GM21423 (cell line): ENCODE measurements at regions not wholly inside any gene's neighbourhood (a gene's known extent, or its start where the extent isn't known, plus 50 kb on each side); places are given as distances from the start of the nearest gene placed in this dataset.
"Not testable (repeated sequence)": the region's sequence is repeated elsewhere in the genome, so short reads cannot be mapped to it uniquely, and the experiment has no call there.

Experiments used
- ATAC-seq: cut with Tn5 transposase; IDR thresholded peaks from one replicate; pipeline ENCODE4 v1.9.1; 2021; ENCODE audit warnings: mild to moderate bottlenecking, moderate library complexity; ENCODE audit not compliant: unreplicated experiment

DNA sequence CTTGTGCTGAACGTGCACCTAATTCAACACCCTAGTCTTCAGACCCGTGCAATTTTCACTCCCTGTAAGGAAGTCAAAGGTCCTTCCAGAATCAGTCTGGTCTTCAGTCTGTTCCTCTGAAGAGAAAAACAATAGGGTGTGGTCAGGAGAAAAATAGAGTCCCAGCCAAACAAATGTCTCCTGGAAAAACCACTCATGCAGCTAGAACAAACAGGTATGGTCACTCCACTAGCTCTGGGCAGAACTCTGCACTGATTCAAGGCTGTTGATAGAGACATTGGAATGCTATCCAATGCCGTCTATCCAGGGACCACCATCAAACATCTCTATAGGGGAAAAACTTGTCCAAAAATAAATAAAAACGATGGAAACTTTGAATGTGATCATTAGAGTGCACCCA lies 81.8 kb upstream of the MAP3K1 start:
- no peak for ATAC-seq

DNA sequence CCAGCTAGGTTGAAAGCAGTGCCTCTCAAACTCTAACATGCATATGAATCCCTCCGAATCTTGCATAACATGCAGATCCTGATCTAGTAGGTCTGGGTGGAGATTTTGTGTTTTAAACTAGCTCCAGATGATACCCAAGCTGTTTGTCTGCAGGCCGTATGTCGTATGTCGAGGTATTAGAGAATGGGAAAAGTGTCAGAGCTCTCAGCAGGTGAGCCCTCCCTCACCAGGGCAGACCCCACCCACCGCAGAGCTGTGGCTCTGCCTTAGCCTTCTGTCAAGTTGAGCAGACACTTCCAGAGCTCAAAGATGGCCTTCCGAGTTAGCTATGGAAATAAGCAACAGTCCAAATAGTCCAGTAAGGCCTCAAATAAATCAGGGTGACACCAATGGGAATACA lies 83.2 kb upstream of the MAP3K1 start:
- no peak for ATAC-seq

DNA sequence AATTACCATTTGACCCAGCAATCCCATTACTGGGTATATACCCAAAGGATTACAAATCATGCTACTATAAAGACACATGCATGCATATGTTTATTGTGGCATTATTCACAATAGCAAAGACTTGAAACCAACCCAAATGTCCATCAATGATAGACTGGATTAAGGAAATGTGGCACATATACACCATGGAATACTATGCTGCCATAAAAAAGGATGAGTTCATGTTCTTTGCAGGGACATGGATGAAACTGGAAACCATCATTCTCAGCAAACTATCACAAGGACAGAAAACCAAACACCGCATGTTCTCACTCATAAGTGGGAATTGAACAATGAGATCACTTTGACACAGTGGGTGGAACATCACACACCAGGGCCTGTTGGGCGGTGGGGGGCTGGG lies 83.9 kb upstream of the MAP3K1 start:
- ATAC-seq = not testable (repeated sequence)

DNA sequence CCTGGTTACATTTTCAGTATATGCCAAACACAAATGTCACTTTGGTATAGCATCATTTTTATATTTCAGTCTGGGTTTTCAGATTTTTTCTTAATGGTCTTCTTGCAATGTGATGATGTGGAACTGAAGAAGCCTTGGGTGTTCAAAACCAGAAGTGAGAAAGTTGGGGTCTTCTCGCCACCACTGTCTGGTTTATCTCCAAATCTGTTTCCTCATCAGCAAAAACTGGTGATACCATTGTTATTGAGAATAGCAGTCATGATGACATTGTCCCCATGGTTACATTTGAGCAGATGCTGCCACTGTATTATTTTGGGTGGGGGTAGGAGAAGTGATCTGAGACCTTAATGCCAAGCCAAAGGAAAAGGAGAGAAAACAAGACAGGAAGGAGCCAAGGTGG lies 85.9 kb upstream of the MAP3K1 start:
- no peak for ATAC-seq

DNA sequence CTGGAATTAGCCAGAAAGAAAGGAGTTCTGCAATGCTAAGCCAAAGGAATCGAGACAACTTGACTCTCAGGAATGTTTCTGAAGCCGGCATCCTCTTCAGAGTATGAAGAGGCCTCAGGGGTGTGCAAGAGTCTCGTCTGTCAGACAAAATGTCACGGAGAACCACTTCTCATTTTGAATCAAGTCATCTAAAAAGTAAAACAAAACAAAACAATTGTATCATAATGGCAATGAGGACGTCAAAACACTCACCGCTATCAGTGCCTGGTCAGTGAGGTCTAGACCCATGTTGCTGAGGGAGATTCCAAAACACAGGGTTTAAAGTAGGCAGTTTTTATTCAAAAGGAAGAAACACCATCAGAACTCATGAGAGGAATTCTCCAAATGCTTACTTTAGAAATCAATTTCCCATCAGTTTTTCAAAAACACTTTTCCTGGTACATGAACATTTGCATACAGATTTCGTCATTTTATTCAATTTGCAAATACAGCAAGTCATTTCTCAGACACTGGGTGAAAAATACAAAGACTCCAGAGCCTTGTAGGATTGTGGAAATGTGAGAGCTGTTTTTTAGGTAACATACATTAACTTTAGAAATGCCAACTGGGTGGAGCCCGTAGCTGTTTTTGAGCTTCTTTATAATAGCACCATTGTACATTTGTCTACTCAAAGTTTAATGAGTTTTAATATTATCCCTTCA lies 89.5 kb upstream of the MAP3K1 start:
- no peak for ATAC-seq

DNA sequence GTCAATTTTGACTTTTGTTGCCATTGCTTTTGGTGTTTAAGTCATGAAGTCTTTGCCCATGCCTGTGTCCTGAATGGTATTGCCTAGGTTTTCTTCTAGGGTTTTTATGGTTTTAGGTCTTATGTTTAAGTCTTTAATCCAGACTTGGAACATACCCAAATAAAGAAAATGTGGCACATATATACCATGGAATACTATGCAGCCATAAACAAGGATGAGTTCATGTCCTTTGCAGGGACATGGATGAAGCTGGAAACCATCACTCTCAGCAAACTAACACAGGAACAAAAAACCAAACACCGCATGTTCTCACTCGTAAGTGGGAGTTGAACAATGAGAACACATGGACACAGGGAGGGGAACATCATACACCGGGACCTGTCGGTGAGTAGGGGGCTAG lies 90.5 kb upstream of the MAP3K1 start:
- not testable (repeated sequence) for ATAC-seq

DNA sequence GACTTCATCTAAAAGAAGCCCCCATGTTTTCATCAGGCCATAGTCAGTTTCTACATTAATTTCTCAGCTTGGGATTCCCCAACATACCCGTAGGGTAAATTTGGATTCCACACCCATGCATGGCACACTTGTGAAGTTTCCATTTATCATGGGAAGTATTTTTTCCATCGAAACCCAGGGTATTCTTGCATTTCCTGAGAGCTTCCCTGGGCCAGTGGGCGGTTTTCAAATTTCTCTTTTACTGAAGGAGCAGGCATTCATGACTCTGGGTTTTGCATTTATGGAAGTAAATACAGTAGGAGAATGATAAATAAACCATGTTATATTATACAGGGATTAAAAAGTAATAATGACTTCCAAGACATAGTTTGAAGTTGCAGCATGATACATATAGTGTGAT lies 93.0 kb upstream of the MAP3K1 start:
- ATAC-seq = no peak

DNA sequence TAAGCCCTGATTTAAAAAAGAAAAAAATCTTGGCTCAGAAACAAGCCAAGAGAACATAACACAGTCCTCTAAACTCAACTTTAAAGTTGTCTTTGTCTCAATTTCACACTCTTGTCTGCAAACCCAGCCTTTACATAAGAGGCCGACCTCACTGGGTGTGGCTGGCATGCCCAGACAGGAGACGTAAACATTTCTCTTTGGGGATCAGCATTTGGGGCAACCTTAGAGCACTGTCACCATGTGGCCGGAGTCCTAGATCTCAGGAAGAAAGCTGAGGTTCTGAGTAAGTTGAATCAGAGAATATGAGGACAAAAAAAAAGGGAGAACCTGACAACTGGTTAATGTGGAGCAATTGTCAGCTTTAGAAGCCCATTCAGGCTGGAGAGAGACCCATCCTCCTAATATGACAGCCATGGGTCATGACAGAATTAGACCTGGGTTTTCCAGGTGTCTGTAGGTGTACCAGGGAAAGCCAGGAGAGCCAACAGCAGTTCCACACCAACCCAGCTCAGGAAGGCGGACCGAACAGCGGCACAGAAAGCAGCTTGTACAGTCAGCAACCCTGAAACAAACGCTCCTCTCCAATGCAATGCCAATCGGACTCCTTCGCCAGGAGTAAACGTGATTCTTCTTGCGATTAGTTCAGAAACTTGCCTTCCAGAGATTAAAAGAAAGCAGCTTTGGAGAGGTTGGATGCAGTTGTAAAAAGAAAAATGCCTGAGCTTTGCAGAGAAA lies 97.9 kb upstream of the MAP3K1 start:
- ATAC-seq = no peak

DNA sequence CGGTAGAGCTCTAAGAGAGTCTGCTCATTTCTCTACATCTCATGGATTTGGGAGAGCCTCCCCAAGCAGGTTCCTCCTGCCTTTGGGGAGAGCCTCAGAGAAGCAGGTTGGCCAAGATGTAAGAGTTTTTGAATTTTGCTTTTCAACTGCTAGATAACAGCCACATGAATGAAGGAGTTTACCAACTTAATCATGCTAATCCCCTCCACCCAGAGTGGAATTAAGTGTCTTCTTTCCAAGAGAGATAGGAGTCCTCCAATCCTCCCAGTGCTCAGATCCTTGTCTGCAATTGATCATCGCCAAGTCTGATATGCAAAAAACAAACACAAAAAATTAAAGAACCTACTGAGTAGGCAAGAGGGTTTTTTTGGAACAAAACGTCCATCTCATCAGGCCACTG lies 99.4 kb upstream of the MAP3K1 start:
- no peak for ATAC-seq

DNA sequence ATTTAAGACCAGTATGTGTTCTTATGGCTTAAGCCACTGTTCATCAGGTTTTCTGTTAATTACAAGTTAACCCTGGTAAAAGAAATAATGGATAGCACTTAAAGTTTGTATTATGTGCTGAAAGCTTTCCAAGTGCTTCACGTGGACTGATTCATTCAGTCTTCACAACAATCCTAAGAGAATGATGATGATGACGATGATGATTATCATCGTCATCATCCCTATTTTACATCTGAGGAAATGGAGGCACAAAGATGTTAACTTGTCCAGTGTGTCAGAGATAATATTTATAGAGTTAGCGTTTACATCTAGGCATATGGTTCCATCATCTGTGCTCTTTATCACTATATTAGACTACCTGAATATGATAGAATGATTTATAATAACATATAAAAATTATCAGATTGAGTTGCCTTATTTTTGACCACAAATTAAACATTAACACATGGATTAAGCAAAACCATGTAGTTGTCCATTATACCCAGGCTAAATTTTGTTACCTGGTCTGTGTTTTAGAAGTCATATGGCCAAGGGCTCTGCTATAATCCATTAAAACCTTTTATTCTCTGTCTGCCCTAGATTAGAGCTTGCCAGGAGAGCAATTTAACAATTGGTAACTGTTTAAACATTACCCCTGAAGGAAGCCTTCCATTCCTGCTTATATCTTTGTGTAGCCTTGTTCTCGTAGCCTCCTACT lies 102.3 kb upstream of the MAP3K1 start:
- no peak for ATAC-seq

DNA sequence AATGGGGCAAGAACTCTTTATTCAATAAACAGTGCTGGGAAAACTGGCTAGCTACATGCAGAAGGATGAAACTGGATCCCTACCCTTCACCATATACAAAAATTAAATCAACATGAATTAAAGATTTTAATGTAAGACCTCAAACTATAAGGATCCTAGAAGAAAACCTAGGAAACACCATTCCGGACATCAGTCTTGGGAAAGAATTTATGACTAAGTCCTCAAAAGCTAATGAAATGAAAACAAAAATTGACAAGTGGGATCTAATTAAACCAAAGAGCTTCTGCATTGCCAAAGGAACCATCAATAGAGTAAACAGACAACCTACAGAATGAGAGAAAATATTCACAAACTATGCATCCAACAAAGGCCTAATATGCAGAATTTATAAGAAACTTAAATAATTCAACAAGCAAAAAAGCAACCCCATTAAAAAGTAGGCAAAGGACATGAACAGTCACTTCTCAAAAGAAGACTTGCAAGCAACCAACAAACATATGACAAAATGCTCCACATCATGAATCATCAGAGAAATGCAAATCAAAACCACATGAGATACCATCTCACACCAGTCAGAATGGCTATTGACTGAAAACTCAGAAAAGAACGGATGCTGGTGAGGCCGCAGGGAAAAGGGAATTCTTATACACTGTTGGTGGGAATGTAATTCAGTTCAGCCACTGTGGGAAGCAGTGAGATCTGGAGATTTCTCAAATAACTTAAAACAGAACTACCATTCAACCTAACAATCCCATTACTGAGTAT lies 104.3 kb upstream of the MAP3K1 start:
- ATAC-seq = no peak

DNA sequence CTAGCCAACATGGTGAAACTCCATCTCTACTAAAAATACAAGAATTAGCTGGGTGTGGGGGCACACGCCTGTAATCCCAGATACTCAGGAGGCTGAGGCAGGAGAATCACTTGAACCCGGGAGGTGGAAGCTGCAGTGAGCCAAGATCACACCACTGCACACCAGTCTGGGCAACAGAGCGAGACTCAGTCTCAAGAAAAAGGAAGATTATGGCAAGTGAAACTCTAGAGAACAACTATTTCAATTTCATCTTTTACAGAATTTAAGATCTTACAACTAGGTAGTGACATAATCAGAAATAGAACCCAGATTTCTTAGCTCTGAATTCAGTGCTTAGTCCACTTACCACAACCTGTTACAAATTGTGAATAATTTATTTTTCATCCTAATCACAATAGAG lies 108.8 kb upstream of the MAP3K1 start:
- no peak for ATAC-seq

DNA sequence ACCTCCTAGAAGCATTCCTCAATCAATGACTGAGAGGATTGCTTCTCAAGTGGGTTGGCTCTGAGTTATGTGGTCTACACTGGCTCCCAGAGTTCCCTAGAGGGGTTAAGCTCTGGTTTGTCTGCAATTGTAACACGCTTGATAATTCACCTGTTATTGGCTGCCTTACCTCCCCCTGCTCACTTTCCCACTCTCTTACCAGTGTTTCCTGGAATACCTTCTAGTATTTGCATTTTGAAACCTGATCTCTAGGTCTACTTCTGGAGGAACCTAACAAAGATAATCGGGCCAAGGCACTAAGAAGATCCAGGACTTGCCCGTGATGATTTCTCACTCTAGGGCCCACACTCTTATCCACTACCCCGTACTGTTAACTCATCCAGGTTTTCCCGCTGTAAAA lies 110.1 kb upstream of the MAP3K1 start:
- ATAC-seq = no peak

DNA sequence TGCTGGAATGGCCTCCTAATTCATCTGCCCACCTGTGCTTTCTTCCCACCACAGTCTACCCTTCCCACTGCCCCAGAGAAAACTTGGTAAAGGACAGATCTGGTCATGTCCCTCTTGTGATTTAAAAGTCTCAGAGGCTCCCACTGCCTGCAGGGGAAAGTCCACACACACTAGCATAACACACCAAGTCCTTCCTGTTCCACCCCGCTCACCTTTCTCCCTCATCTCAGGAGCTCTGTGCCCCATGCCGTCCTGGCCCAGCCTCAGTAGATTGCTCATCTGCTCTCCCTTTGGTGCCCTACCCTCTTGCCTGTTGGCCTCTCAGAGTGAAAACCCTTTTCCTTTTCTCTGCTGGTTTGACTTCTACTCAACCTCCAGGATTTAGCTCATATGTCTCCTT lies 111.4 kb upstream of the MAP3K1 start:
- no peak for ATAC-seq

DNA sequence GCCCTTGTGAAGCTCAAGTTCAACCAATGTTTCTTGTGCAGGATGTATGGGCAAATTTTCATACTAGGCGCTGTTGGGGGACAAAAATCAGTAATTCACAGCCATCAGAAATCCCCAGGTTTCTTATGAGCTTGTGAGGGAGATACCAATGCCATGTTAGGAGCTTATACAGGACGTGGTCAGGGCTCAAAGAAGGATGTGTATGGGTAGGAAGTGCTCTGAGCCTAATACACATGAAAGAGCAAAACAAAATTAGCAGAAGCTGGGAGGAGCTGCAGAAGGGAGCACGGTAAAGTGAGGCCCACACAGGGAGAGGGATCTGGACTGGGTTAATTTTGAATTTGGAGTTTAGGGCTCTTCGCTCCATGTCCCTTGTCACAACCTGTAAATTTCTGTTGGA lies 114.6 kb upstream of the MAP3K1 start:
- ATAC-seq = no peak

DNA sequence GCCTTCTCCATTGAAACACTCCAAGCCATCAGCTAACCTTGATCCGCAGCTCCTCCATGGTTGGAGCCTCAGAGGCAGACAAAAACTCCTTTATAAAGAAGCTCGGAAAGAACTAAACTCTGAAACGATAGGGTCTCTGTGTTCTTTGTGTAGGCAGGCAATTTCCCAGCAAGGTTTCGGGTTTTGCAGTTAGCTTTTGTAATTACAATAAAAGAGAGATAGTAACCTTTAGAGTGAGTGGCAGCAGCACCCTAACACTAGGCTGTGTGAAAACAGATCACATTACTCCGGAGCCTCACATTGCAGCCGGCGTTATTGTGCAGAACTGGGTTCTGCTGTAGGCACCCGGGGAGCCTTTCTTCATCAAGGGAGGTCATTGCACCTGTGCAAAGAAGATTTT lies 115.8 kb upstream of the MAP3K1 start:
- ATAC-seq = no peak

DNA sequence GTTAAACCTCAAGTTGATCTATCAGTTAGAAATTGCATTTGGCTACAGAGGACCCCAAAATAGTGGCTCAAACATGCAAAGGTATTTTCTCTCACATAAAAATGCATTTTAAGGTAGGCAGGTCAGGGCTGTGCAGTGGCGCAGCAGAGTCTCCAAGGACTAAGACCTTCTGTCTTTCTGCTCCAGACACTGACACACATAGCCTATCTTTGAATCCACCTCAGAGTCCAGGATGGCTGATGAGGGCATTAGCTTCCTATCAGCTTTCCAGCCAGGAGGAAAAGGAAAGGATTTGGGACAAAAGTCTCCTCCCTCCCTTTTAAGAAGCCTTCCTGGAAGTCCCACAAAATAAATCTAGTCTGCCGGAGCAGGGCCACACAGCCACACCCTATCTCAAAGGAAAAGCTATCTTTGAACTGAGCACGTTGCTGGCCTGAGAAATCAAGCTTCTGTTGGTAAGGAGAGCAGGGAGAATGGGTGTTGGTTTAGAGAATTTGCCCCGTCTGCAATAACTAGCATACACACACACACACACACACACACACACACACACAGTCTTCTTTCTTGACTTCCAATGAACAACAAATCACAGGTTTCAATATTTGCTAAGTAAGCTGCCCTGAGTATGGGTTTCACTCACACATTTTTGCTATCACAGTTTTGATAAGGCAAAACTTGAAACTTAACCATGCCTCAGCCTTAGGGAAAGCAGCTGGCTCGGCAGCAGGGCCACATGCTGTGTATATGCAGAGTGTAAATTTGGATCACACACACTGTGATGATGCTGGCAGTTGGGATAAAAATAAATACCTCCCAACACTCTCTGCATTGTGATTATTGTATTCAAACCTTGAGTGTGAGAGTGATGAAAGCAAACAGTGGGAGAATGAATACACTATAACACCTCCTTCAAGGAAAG lies 116.6 kb upstream of the MAP3K1 start:
- no peak for ATAC-seq

DNA sequence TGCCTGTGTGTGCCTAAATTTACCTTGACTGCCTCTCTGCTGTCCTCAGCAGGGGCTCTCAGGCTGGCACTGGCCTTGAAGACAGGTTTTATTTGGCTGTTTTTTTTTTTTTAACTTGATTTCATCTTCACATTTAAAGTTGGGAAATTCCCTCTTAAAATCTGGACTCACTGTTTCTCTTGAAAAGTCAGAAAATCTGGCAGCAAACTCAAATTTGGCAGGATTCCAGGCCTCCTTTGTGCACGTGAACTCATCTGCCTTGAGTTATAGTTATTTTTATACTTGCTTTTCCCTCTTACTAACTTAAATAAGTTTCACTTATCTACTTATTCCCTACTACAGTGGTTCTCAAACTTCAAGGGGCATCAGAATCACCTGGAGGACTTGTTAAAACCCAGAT lies 118.4 kb upstream of the MAP3K1 start:
- ATAC-seq = no peak

DNA sequence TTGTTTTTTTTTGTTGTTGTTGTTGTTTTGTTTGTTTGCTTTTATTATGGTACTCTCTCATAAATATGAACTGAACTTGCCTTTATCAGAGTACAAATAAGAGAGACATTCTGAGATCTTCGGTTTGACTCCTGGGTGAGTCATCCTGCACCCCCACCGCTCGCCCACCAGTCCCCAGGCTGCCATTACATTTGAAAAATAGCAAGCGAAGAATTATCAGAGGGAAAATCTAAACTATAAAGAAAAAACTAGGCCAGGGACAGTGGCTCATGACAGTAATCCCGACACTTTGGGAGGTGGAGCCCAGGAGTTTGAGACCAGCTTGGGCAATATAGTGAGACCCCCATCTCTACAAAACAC lies 122.1 kb upstream of the MAP3K1 start:
- no peak for ATAC-seq
